Subcutaneous abdominal adipose tissue (tissue), 5 donors: ENCODE measurements at regions not wholly inside any gene's neighbourhood (a gene's known extent, or its start where the extent isn't known, plus 50 kb on each side); places are given as distances from the start of the nearest gene placed in this dataset.

Experiments
- H3K27ac ChIP-seq: one replicate; pipeline ENCODE4 v1.7.0; 2013; ENCODE audit warnings: low read depth, mild to moderate bottlenecking, inconsistent platforms, low read length, moderate library complexity
- H3K27me3 ChIP-seq, 5 donors: one replicate each; pipeline ENCODE4 v1.7.0; 2013; ENCODE audit warnings: low read length in 5 of 5, inconsistent platforms in 1 of 5; ENCODE audit not compliant: control insufficient read depth in 5 of 5, insufficient read depth in 4 of 5
- H3K36me3 ChIP-seq, 5 donors: one replicate each; pipeline ENCODE4 v1.7.0; 2013; ENCODE audit warnings: low read length in 5 of 5; ENCODE audit not compliant: control insufficient read depth in 5 of 5, insufficient read depth in 5 of 5
- H3K4me1 ChIP-seq, 5 donors: one replicate each; pipeline ENCODE4 v1.7.0; 2013; ENCODE audit warnings: low read length in 5 of 5, mild to moderate bottlenecking in 3 of 5, moderate library complexity in 1 of 5; ENCODE audit not compliant: control insufficient read depth in 5 of 5, insufficient read depth in 5 of 5
- H3K4me3 ChIP-seq, 5 donors: one replicate each; pipeline ENCODE4 v1.7.0; 2013; ENCODE audit warnings: low read length in 5 of 5, low read depth in 1 of 5
- H3K9ac ChIP-seq, 5 donors: one replicate each; pipeline ENCODE4 v1.7.0; 2013; ENCODE audit warnings: low read length in 5 of 5, mild to moderate bottlenecking in 4 of 5, moderate library complexity in 3 of 5
- H3K9me3 ChIP-seq, 5 donors: one replicate each; pipeline ENCODE4 v1.7.0; 2013; ENCODE audit warnings: low read length in 5 of 5; ENCODE audit not compliant: control insufficient read depth in 5 of 5
- donor health status: healthy.
- donor health status: healthy.
- donor health status: healthy.
- donor health status: healthy.
- donor health status: healthy.

- no peaks in the 10 kb centered on the region for H3K9me3 ChIP-seq
- H3K4me3 ChIP-seq: no peak overlapping the region
- no peaks in the 10 kb centered on the region for H3K27me3 ChIP-seq
- H3K36me3 ChIP-seq: no peaks in the 10 kb centered on the region
- H3K4me1 ChIP-seq: no peaks in the 10 kb centered on the region
- no peak overlapping the region for H3K27ac ChIP-seq
- H3K9ac ChIP-seq: no peak overlapping the region
Measured at GRCh38 chr9:82171271-82171670, 182.7 kb downstream of the SPATA31D1 start.

GRCh38 chr9:82180711-82181110 is 192.1 kb downstream of the SPATA31D1 start:
- H3K36me3 ChIP-seq: no peaks in the 10 kb centered on the region
- no peak overlapping the region for H3K27ac ChIP-seq
- H3K4me3 ChIP-seq: no peak overlapping the region
- no peak overlapping the region for H3K9ac ChIP-seq
- no peaks in the 10 kb centered on the region for H3K4me1 ChIP-seq
- no peaks in the 10 kb centered on the region for H3K27me3 ChIP-seq
- no peaks in the 10 kb centered on the region for H3K9me3 ChIP-seq

- H3K4me1 ChIP-seq: no peaks in the 10 kb centered on the region
- H3K36me3 ChIP-seq: no peaks in the 10 kb centered on the region
- H3K9ac ChIP-seq: no peak overlapping the region
- H3K27me3 ChIP-seq: no peaks in the 10 kb centered on the region
- no peak overlapping the region for H3K4me3 ChIP-seq
- H3K9me3 ChIP-seq: no peaks in the 10 kb centered on the region
- H3K27ac ChIP-seq: no peak overlapping the region
Measured at GRCh38 chr9:82183181-82183860, 194.7 kb downstream of the SPATA31D1 start.

- H3K27me3 ChIP-seq: no peaks in the 10 kb centered on the region
- H3K27ac ChIP-seq: no peak overlapping the region
- no peaks in the 10 kb centered on the region for H3K4me1 ChIP-seq
- no peaks in the 10 kb centered on the region for H3K9me3 ChIP-seq
- no peak overlapping the region for H3K9ac ChIP-seq
- no peak overlapping the region for H3K4me3 ChIP-seq
- no peaks in the 10 kb centered on the region for H3K36me3 ChIP-seq
Measured at GRCh38 chr9:82184524-82184923, 196.0 kb downstream of the SPATA31D1 start.

- Histone ChIP-seq H3K27ac (no peak overlapping the region), H3K9me3 (peaks cover 0 to 1% (median 0%) of the 10 kb centered on the region in 5 donors), H3K9ac (no peak overlapping the region), H3K4me1 (no peaks in the 10 kb centered on the region), H3K27me3 (no peaks in the 10 kb centered on the region), H3K36me3 (no peaks in the 10 kb centered on the region), H3K4me3 (no peak overlapping the region)
Measured at GRCh38 chr9:82188817-82189216, 200.2 kb downstream of the SPATA31D1 start.

GRCh38 chr9:82191082-82191770 is 202.7 kb downstream of the SPATA31D1 start:
- H3K27ac ChIP-seq: no peak overlapping the region
- no peaks in the 10 kb centered on the region for H3K27me3 ChIP-seq
- peaks cover 0 to 6% (median 0%) of the 10 kb centered on the region in 5 donors for H3K9me3 ChIP-seq
- no peak overlapping the region for H3K9ac ChIP-seq
- H3K4me3 ChIP-seq: no peak overlapping the region
- H3K36me3 ChIP-seq: no peaks in the 10 kb centered on the region
- H3K4me1 ChIP-seq: no peaks in the 10 kb centered on the region

- no peaks in the 10 kb centered on the region for H3K4me1 ChIP-seq
- H3K9me3 ChIP-seq: peaks cover 0 to 6% (median 0%) of the 10 kb centered on the region in 5 donors
- H3K27me3 ChIP-seq: no peaks in the 10 kb centered on the region
- H3K4me3 ChIP-seq: no peak overlapping the region
- H3K9ac ChIP-seq: no peak overlapping the region
- no peak overlapping the region for H3K27ac ChIP-seq
- H3K36me3 ChIP-seq: no peaks in the 10 kb centered on the region
Measured at GRCh38 chr9:82192211-82192610, 203.6 kb downstream of the SPATA31D1 start.

GRCh38 chr9:82196622-82197441 is 208.3 kb downstream of the SPATA31D1 start:
- no peak overlapping the region for H3K4me3 ChIP-seq
- peaks cover 0 to 6% (median 0%) of the 10 kb centered on the region in 5 donors for H3K9me3 ChIP-seq
- H3K27ac ChIP-seq: no peak overlapping the region
- H3K9ac ChIP-seq: no peak overlapping the region
- no peaks in the 10 kb centered on the region for H3K4me1 ChIP-seq
- H3K36me3 ChIP-seq: no peaks in the 10 kb centered on the region
- no peaks in the 10 kb centered on the region for H3K27me3 ChIP-seq

GRCh38 chr9:82201196-82201595 is 212.6 kb downstream of the SPATA31D1 start:
- Histone ChIP-seq H3K4me1 (no peaks in the 10 kb centered on the region), H3K4me3 (no peak overlapping the region), H3K27ac (no peak overlapping the region), H3K36me3 (no peaks in the 10 kb centered on the region), H3K9me3 (no peaks in the 10 kb centered on the region), H3K9ac (no peak overlapping the region), H3K27me3 (no peaks in the 10 kb centered on the region)

- no peaks in the 10 kb centered on the region for H3K27me3 ChIP-seq
- H3K4me3 ChIP-seq: no peak overlapping the region
- H3K27ac ChIP-seq: no peak overlapping the region
- H3K9ac ChIP-seq: no peak overlapping the region
- H3K4me1 ChIP-seq: no peaks in the 10 kb centered on the region
- no peaks in the 10 kb centered on the region for H3K36me3 ChIP-seq
- H3K9me3 ChIP-seq: no peaks in the 10 kb centered on the region
Measured at GRCh38 chr9:82202808-82203207, 214.2 kb downstream of the SPATA31D1 start.
